22Rv1 (cell line): ENCODE measurements at regions not wholly inside any gene's neighbourhood (a gene's known extent, or its start where the extent isn't known, plus 50 kb on each side); places are given as distances from the start of the nearest gene placed in this dataset.

Experiments used
- CTCF ChIP-seq: fragments of 450-650 bp; IDR thresholded peaks from 2 replicates; pipeline ENCODE4 v1.5.1; 2017; ENCODE audit warnings: mild to moderate bottlenecking
- ZFX ChIP-seq: fragments of 450-650 bp; IDR thresholded peaks from 2 replicates; pipeline ENCODE4 v1.6.1; 2017; ENCODE audit warnings: antibody characterized with exemption, borderline replicate concordance

DNA sequence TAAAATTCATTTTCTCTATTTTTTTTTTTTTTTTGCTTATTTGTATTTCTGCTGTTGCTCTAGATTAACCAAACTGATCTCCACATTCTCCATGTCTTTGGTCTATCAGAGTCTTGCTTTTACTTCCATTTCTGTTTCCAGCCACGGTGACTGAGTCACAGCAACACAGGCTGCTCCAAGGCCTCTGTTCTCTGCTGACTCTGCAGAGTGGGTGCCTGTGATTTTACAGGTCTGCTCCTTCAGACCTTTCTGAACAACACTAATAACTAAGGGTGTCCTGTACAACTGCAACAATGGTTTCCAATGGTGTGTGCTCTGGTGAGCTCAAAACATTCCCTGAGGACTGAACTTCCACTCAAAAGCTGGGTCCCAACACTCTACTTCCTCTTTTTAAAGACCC lies 102.3 kb upstream of the BMP2 start:
- TF ChIP-seq CTCF (no peak), ZFX (no peak)
